ENCODE measurements at regions not wholly inside any gene's neighbourhood (a gene's known extent, or its start where the extent isn't known, plus 50 kb on each side); places are given as distances from the start of the nearest gene placed in this dataset.

DNA sequence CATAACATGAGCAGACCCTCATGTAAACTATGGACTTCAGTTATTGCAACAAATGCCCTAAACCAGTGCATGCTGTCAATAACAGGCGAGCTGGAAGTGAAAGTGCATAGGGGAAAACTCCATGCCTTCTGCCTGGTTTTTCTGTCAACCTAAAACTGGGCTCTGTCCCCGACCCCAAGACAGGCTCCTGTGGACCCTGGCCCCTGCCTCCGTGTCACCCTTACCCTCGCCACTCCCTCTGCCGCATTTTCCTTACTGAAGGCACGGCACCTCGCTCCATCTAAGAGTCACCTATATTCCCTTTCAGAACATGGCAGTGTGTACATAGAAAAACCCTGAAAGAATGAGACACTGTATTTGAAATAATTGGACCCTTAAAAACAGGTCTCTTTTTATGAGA is 151.3 kb downstream of the SHANK2 start (continued):
- TF ChIP-seq REST (IDR thresholded peaks at IDR 0.05; ENCODE audit: unreplicated experiment): no peak
- TF ChIP-seq JUNB (IDR thresholded peaks at IDR 0.05; ENCODE audit: unreplicated experiment): no peak
- no peak for TF ChIP-seq ZNF331 (CRISPR knock-in tag; IDR thresholded peaks at IDR 0.05; ENCODE audit: low read depth)

GRCh38 chr11:71098776-71099175 is 153.6 kb downstream of the SHANK2 start:
- Mint-ChIP-seq H3K36me3 (ENCODE audit: low read depth) (peaks cover 47% of the 10 kb centered on the region), H3K27ac (no peak overlapping the region), H3K4me3 (no peak overlapping the region), H3K4me1 (peaks cover 3% of the 10 kb centered on the region), H3K27me3 (ENCODE audit: insufficient read depth, low read depth, poor library complexity) (peaks cover 16% of the 10 kb centered on the region), H3K9me3 (no peaks in the 10 kb centered on the region)
- Histone ChIP-seq H3F3A (replicated peaks; ENCODE audit: low read depth) (no peaks in the 10 kb centered on the region), H3K4me3 (no peak overlapping the region), H3K27me3 (ENCODE audit: insufficient read depth) (no peaks in the 10 kb centered on the region), H3K79me2 (replicated peaks; ENCODE audit: insufficient read depth) (peaks cover 4% of the 10 kb centered on the region; the same call in 1 of the 2 replicates), H3K9me2 (ENCODE audit: insufficient read depth) (no peaks in the 10 kb centered on the region), H2AFZ (no peak overlapping the region), H4K20me1 (replicated peaks; ENCODE audit: insufficient read depth) (no peaks in the 10 kb centered on the region), H3K36me3 (ENCODE audit: insufficient read depth) (no peaks in the 10 kb centered on the region; the same call in 1 of the 2 replicates), H3K4me2 (no peak overlapping the region), H3K4me1 (ENCODE audit: insufficient read depth) (no peaks in the 10 kb centered on the region), H3K27ac (ENCODE audit: low read depth) (no peak overlapping the region)
- ATAC-seq: no peak
- no peak for DNase-seq (ENCODE audit: low spot score)
- TF ChIP-seq ETS1 (IDR thresholded peaks at IDR 0.05) (no peak), ZNF462 (CRISPR knock-in tag; IDR thresholded peaks at IDR 0.05) (no peak), EZH2 (IDR thresholded peaks at IDR 0.05; ENCODE audit: low read depth, unreplicated experiment) (no peak), CREB1 (CRISPR knock-in tag; IDR thresholded peaks at IDR 0.05; ENCODE audit: low read depth) (no peak), STAT1 (IDR thresholded peaks at IDR 0.05; ENCODE audit: unreplicated experiment) (no peak), EZH2phosphoT487 (IDR thresholded peaks at IDR 0.05; ENCODE audit: unreplicated experiment) (no peak), REST (IDR thresholded peaks at IDR 0.05; ENCODE audit: unreplicated experiment) (no peak), JUNB (IDR thresholded peaks at IDR 0.05; ENCODE audit: unreplicated experiment) (no peak), ZNF114 (CRISPR knock-in tag; IDR thresholded peaks at IDR 0.05) (no peak)
